ENCODE measurements at regions not wholly inside any gene's neighbourhood (a gene's known extent, or its start where the extent isn't known, plus 50 kb on each side); places are given as distances from the start of the nearest gene placed in this dataset.
"Not testable (repeated sequence)": the region's sequence is repeated elsewhere in the genome, so short reads cannot be mapped to it uniquely, and the experiment has no call there.

DNA sequence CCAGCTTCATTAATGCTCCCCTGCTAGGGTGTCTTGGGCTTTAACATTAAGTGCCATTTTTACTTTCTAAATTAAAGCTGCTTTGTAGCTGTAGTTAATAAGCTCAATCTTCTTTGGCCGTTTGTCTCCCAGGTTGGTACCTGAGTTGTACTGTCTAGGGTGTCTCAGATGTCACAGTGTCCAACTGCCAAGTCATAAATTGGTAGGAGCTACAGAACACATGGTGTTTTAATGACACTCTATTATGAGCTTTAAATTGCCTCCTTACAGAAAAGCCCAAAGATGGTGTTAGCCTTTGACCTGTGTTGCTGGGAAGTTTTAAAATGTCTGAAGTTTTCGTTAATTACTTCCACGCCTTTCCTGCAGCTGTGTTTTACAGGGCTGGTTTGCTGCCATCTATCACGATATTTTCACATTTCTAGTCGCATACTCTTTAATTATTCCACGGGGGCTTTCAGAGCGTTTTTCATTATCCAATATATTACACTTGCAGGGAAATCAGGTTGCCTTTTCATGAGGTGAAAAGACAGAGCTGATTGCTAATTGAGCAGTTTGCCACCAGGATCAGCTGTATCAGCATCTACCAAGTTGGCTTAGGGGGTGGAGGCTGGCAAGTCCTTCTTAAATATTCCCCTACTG, 247.8 kb upstream of the PLPP4 start:
- ATAC-seq = no peak
- H3K36me3 Mint-ChIP-seq = no peaks in the 10 kb centered on the region
- no peaks in the 10 kb centered on the region for H3K9me3 Mint-ChIP-seq (ENCODE audit: low read depth)
- no peak overlapping the region for H3K4me3 Mint-ChIP-seq
- no peak for DNase-seq
- H3K27me3 Mint-ChIP-seq = peaks cover 2% of the 10 kb centered on the region
- H3K4me1 Mint-ChIP-seq = no peaks in the 10 kb centered on the region
- H3K27ac Mint-ChIP-seq = no peak overlapping the region
- CTCF ChIA-PET = no interaction called here

- peaks cover 2% of the 10 kb centered on the region for H3K27me3 Mint-ChIP-seq
- no peak overlapping the region for H3K27ac Mint-ChIP-seq
- no peaks in the 10 kb centered on the region for H3K4me1 Mint-ChIP-seq
- ATAC-seq = no peak
- CTCF ChIA-PET = no interaction called here
- H3K4me3 Mint-ChIP-seq = no peak overlapping the region
- H3K9me3 Mint-ChIP-seq (ENCODE audit: low read depth) = no peaks in the 10 kb centered on the region
- DNase-seq = no peak
- H3K36me3 Mint-ChIP-seq = no peaks in the 10 kb centered on the region
Measured at GRCh38 chr10:120212275-120212674, 244.8 kb upstream of the PLPP4 start.

DNA sequence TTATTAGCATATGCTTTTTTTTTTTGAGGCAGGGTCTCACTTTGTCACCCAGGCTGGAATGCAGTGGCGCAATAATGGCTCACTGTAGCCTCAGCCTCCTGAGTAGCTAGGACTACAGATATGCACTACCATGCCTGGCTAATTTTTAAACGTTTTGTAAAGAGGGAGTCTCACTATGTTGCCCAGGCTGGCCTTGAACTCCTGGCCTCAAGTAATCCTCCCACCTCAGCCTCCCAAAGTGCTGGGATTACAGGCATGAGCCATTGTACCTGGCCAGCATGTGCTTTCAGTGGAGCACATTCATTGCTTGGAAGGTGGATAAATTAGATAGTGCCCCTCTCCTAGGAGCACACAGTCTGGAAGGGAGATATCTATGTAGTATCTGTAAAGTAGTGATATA, 243.7 kb upstream of the PLPP4 start:
- not testable (repeated sequence) for H3K9me3 Mint-ChIP-seq (ENCODE audit: low read depth); ATAC-seq; H3K36me3 Mint-ChIP-seq; H3K27ac Mint-ChIP-seq; DNase-seq; H3K4me1 Mint-ChIP-seq; H3K4me3 Mint-ChIP-seq; H3K27me3 Mint-ChIP-seq
- CTCF ChIA-PET = interaction anchor here (0.6 to 1.8 kb wide), 2 partner anchors 9 to 48 kb away, joined by 3 to 4 read pairs; no protein-coding TSS in a partner anchor

DNA sequence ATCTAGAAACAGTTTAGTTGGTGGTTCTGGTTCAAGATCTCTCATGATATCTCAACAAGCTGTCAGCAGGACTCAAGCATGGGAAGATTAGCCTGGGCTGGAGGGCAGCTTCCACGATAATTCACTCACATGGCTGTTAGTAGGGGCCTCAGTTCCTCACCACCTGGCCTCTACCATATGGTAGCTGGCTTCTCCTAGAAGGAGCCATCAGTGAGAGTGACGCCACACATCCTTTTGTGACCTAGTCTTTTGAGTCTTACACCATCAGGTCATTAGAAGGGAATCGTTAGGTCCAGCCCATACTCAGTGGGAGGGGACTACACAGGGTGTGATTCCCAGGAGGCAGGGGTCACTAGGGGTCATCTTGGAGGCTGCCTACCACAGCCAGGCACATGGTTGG, 239.3 kb upstream of the PLPP4 start:
- peaks cover 2% of the 10 kb centered on the region for H3K27me3 Mint-ChIP-seq
- ATAC-seq (no peak), DNase-seq (no peak)
- no peak overlapping the region for H3K4me3 Mint-ChIP-seq
- H3K4me1 Mint-ChIP-seq = no peaks in the 10 kb centered on the region
- H3K9me3 Mint-ChIP-seq (ENCODE audit: low read depth) = no peaks in the 10 kb centered on the region
- CTCF ChIA-PET = no interaction called here
- H3K36me3 Mint-ChIP-seq = no peaks in the 10 kb centered on the region
- H3K27ac Mint-ChIP-seq = no peak overlapping the region

GRCh38 chr10:120221873-120222485, 235.0 kb upstream of the PLPP4 start:
- H3K4me1 Mint-ChIP-seq = no peaks in the 10 kb centered on the region
- ATAC-seq = peak; percentile 42

DNA sequence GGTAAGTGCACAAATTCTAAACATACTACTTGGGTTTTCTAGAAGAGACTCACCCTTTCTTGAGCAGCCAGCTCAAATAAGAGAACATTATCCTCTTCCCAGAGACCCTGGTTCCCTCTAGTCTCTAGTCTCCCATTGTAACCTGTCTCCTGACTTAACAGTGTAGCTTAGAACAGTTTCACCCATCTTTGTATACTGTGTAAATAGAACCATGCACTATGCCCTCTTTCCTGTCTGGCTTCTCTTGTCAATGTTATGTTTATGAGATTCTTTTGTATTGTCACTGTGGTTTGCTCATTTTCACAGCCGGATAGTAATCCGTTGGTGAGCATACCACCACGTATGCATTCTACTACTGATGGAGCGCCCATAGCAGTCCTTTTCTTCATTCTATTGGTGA, 227.4 kb upstream of the PLPP4 start:
- Mint-ChIP-seq H3K9me3 (ENCODE audit: low read depth) (no peaks in the 10 kb centered on the region), H3K4me1 (no peaks in the 10 kb centered on the region), H3K4me3 (no peak overlapping the region), H3K36me3 (no peaks in the 10 kb centered on the region), H3K27me3 (no peaks in the 10 kb centered on the region), H3K27ac (no peak overlapping the region)
- CTCF ChIA-PET = no interaction called here
- ATAC-seq = no peak
- DNase-seq = no peak

More at GRCh38 chr10:120221873-120222485, 235.0 kb upstream of the PLPP4 start:
- Mint-ChIP-seq H3K36me3 (no peaks in the 10 kb centered on the region), H3K4me3 (no peak overlapping the region), H3K27me3 (peaks cover 2% of the 10 kb centered on the region), H3K9me3 (ENCODE audit: low read depth) (no peaks in the 10 kb centered on the region), H3K27ac (no peak overlapping the region)
- DNase-seq = no peak
- CTCF ChIA-PET = interaction anchor here (0.7 to 1.8 kb wide), 7 partner anchors 8 to 471 kb away, joined by 3 to 6 read pairs (median 3); no protein-coding TSS in a partner anchor

DNA sequence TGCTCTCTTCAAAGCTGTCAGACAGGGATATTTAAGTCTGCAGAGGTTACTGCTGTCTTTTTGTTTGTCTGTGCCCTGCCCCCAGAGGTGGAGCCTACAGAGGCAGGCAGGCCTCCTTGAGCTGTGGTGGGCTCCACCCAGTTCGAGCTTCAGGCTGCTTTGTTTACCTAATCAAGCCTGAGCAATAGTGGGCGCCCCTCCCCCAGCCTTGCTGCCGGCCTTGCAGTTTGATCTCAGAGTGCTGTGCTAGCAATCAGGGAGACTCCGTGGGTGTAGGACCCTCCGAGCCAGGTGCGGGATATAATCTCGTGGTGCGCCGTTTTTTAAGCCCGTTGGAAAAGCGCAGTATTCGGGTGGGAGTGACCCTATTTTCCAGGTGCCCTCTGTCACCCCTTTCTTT, 217.3 kb upstream of the PLPP4 start:
- H3K9me3 Mint-ChIP-seq (ENCODE audit: low read depth); H3K4me1 Mint-ChIP-seq; H3K27me3 Mint-ChIP-seq; CTCF ChIA-PET; H3K36me3 Mint-ChIP-seq; H3K4me3 Mint-ChIP-seq; ATAC-seq; DNase-seq; H3K27ac Mint-ChIP-seq: not testable (repeated sequence)

GRCh38 chr10:120251821-120252442, 205.1 kb upstream of the PLPP4 start:
- CTCF ChIA-PET = no interaction called here
- no peak for ATAC-seq
- no peak overlapping the region for H3K27ac Mint-ChIP-seq

GRCh38 chr10:120253131-120253530, 203.9 kb upstream of the PLPP4 start:
- Mint-ChIP-seq H3K27me3 (no peaks in the 10 kb centered on the region), H3K9me3 (ENCODE audit: low read depth) (no peaks in the 10 kb centered on the region), H3K36me3 (no peaks in the 10 kb centered on the region), H3K4me3 (no peak overlapping the region), H3K27ac (no peak overlapping the region), H3K4me1 (no peaks in the 10 kb centered on the region)
- DNase-seq (no peak), ATAC-seq (no peak)
- CTCF ChIA-PET = no interaction called here

More at GRCh38 chr10:120251821-120252442, 205.1 kb upstream of the PLPP4 start:
- Mint-ChIP-seq H3K36me3 (no peaks in the 10 kb centered on the region), H3K4me1 (no peaks in the 10 kb centered on the region), H3K9me3 (ENCODE audit: low read depth) (no peaks in the 10 kb centered on the region), H3K27me3 (no peaks in the 10 kb centered on the region), H3K4me3 (no peak overlapping the region)
- DNase-seq = no peak

- Mint-ChIP-seq H3K27ac (no peak overlapping the region), H3K9me3 (ENCODE audit: low read depth) (no peaks in the 10 kb centered on the region), H3K4me3 (no peak overlapping the region), H3K27me3 (peaks cover 13% of the 10 kb centered on the region), H3K36me3 (no peaks in the 10 kb centered on the region), H3K4me1 (no peaks in the 10 kb centered on the region)
- no peak for ATAC-seq
- DNase-seq = no peak
- CTCF ChIA-PET = no interaction called here
Measured at GRCh38 chr10:120260456-120260855, 196.6 kb upstream of the PLPP4 start.

DNA sequence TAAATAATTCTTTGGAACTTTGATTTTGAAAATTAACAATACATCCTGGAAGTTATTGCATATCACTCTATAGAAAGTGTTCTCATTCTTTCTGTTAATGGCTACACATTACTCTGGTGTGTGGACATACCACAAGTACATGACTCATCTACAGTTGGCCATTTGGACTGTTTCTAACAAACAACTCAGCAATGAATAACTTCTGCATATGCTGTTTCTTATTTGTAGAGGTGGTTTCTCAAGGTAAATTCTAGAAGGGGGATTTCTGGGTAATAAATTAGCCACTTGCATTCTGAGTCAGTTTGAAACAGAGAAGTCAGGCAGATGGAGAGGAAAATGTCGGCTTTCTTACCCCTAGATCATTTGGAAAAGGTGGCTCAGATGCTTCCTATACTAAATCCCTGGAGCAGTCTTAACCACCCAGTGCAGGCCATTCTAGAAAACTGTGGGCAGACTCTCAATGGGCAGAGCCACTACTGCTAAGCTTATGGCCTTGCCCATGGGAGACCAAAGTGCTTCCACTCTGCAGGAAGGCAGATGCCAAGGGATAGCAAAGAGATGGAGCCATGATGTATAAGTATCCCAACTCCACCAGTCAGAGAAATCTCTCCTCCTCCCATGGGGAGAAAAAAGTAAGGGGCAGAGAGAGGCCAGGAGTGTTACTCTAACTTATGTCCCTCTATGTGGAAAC, 194.0 kb upstream of the PLPP4 start:
- H3K4me1 Mint-ChIP-seq = no peaks in the 10 kb centered on the region
- H3K36me3 Mint-ChIP-seq = no peaks in the 10 kb centered on the region
- ATAC-seq (no peak), DNase-seq (no peak)
- no peak overlapping the region for H3K27ac Mint-ChIP-seq
- H3K9me3 Mint-ChIP-seq (ENCODE audit: low read depth) = peaks cover 3% of the 10 kb centered on the region
- H3K4me3 Mint-ChIP-seq = no peak overlapping the region
- peaks cover 13% of the 10 kb centered on the region for H3K27me3 Mint-ChIP-seq
- CTCF ChIA-PET = no interaction called here

GRCh38 chr10:120266022-120266421, 191.0 kb upstream of the PLPP4 start:
- ATAC-seq (no peak), DNase-seq (no peak)
- Mint-ChIP-seq H3K27me3 (peaks cover 12% of the 10 kb centered on the region), H3K27ac (no peak overlapping the region), H3K4me3 (no peak overlapping the region), H3K9me3 (ENCODE audit: low read depth) (peaks cover 3% of the 10 kb centered on the region), H3K4me1 (no peaks in the 10 kb centered on the region), H3K36me3 (no peaks in the 10 kb centered on the region)
- CTCF ChIA-PET = no interaction called here

- Mint-ChIP-seq H3K4me3 (no peak overlapping the region), H3K36me3 (no peaks in the 10 kb centered on the region), H3K9me3 (ENCODE audit: low read depth) (peaks cover 3% of the 10 kb centered on the region), H3K27me3 (no peaks in the 10 kb centered on the region), H3K4me1 (no peaks in the 10 kb centered on the region), H3K27ac (no peak overlapping the region)
- no peak for DNase-seq
- ATAC-seq = no peak
- CTCF ChIA-PET = no interaction called here
Measured at GRCh38 chr10:120270906-120271305, 186.1 kb upstream of the PLPP4 start.

DNA sequence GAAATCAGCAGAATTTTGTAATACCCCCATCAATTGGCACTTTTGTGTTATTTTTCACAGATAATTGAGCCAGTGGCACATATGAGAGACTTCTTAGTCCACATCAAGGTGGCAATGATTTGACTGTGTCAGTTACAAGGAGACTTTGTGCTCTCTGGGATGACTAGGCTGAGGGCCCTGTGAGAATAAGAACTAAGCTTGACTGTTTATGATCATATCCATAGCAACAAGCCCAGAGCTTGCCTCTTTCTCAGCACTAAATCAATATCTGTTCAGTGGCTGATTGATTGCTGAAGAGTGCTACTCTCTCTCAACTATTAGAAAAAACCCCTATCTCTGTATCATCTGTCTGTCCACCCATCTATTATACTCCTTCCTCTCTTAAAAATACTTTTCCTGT, 185.3 kb upstream of the PLPP4 start:
- CTCF ChIA-PET = no interaction called here
- no peaks in the 10 kb centered on the region for H3K27me3 Mint-ChIP-seq
- H3K9me3 Mint-ChIP-seq (ENCODE audit: low read depth) = no peaks in the 10 kb centered on the region

More for the DNA sequence above, 185.3 kb upstream of the PLPP4 start:
- Mint-ChIP-seq H3K4me1 (no peaks in the 10 kb centered on the region), H3K4me3 (no peak overlapping the region), H3K36me3 (no peaks in the 10 kb centered on the region), H3K27ac (no peak overlapping the region)
- ATAC-seq (no peak), DNase-seq (no peak)
